IPS DF 4.7 (cell line): ENCODE measurements at regions not wholly inside any gene's neighbourhood (a gene's known extent, or its start where the extent isn't known, plus 50 kb on each side); places are given as distances from the start of the nearest gene placed in this dataset.
"Not testable (repeated sequence)": the region's sequence is repeated elsewhere in the genome, so short reads cannot be mapped to it uniquely, and the experiment has no call there.

Experiments used
- DNase-seq: peaks from one replicate; pipeline ENCODE4 v3.0.0-alpha.2; 2013; ENCODE audit warnings: low spot score; ENCODE audit errors: extremely low read depth

DNA sequence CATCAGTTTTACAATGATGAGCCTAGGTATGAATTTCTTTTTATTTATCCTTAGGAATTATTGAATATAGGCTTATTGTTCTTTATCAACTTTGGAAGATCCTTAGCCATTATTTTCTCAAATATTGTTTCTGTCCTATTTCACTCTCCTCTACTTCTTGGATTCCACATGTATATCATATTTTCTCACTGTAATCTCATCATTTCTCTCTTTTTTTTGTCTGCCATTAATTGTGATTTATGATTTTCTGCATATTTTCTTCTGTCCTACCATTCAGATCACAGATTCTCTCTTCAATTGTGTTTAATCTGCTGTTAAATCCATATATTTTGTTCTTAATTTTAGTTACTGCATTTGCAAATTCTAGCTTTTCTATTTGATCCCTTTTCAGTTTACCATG, 139.8 kb downstream of the ARRDC3 start:
- DNase-seq, result no peak

- DNase-seq, result not testable (repeated sequence)
Measured at GRCh38 chr5:91241460-91241859, 141.7 kb downstream of the ARRDC3 start.

DNA sequence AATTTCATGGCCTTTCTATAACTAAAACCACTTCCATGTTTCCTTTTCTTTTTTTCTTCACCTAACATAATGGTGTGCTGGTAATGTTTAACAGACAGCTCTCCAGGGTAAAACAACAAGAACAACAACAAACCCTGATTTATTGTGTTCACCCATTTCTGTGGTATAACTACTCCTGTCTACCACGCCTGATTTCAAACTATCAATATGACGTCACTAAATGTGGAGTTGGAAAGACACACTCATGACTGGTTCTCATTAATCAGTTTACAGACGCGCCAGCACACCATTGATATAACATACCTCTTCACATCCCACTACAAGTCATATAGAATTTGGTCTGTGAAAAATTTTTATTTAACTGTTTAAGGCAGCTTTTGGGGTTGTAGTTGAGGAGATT, 142.9 kb downstream of the ARRDC3 start:
- DNase-seq, result no peak

DNA sequence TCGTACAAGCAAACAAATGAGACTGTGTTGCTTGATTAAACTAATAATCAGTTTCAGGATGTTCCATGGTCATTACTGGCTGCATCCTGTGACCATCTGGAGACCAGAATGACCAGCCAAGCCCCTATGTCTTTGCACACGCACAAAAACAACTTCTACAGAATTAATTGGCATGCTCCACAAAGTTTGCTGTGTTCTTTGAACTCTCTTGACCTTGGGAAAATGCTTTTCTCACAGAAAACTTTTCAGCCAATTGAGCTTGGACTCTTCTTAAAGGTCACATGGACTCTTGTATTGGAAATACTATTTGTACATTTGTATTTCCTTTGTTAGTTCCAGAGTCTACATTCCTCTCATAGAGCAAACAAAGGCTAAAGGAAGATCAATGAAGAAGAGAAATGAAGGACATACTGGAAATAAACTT, 147.8 kb downstream of the ARRDC3 start:
- no peak for DNase-seq

DNA sequence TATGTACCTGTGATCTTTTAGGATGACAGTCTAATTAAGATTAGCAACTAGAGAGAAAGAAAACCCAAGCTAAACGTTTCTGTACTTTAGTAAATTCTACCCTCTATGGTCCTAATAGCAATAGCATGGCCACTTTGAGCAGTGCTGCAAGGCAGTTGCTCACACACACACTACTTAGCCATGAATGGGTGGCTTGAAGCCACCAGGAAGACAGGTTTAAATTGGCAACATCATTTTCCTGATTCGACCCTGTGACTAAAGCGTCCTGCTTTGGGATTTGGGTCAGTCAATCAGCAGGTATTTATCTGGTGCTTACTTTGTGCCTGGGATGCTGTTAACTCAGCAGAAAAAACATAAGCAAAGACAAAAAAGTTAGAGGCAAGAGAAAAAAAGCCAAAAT, 150.6 kb downstream of the ARRDC3 start:
- no peak for DNase-seq

DNA sequence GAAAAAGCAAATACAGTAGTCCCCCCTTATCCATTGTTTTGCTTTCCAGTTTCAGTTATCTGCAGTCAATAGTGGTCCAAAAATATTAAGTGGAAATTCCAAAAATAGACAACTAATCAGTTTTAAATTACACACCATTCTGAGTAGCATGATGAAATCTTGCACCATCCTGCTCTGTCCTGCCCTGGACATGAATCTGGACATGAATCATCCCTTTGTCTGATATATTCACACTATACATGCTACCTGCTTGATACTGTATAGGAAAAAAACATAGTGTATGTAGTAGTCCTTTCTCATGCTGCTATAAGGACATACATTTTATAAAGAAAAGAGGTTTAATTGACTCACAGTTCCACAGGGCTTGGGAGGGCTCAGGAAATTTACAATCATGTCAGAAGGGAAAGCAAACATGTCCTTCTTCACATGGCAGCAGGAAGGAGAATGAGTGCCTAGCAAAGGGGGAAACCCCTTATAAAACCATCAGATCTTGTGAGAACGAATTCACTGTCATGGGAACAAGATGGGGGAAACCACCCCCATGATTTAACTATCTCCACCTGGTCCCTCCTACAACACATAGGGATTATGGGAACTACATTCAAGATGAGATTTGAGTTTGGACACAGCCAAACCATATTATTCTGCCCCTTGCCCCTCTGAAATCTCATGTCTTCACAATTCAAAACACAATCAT, 153.9 kb downstream of the ARRDC3 start:
- DNase-seq, result no peak

DNA sequence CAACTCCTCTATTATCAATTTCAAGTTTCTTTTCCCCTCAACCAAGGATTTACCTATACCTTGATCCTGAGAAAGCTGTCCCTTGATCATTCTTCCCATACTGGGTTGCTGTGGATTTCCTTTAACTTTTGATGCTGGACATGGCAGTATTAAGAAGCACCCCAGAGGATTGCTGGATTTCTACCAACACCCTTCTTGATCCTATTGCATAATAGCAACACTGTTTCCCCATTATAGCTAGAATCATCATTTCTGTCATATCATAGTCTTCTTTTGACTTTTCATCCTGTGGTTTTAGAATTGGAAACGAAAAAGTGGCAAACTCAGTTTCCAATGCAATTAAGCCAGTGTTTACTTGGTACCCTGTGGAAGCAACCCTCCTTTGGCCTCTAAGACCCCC, 154.9 kb downstream of the ARRDC3 start:
- DNase-seq, result no peak

GRCh38 chr5:91225848-91226686, 157.1 kb downstream of the ARRDC3 start:
- DNase-seq, result peak; percentile 53

- no peak for DNase-seq
Measured at GRCh38 chr5:91224969-91225368, 158.1 kb downstream of the ARRDC3 start.

- DNase-seq, result no peak
Measured at GRCh38 chr5:91224456-91224855, 158.7 kb downstream of the ARRDC3 start.

DNA sequence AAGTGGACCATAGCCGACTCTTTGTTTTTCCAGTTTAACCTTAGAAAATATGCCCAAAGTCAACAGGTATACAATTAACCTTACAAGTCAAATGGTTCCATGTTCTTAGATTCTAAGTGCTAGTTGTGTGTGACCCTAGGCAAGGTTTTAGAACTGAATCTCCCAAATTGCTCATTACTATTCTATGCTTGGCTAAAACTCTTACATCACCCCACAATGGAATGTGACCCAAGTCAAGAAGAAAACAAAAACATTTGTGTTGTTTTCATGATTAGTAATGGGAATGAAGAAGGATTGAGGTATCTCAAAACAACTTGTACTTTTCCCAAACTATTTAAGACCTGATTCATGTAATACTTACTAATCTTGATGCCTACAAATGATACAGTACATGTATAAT, 159.2 kb downstream of the ARRDC3 start:
- no peak for DNase-seq

DNA sequence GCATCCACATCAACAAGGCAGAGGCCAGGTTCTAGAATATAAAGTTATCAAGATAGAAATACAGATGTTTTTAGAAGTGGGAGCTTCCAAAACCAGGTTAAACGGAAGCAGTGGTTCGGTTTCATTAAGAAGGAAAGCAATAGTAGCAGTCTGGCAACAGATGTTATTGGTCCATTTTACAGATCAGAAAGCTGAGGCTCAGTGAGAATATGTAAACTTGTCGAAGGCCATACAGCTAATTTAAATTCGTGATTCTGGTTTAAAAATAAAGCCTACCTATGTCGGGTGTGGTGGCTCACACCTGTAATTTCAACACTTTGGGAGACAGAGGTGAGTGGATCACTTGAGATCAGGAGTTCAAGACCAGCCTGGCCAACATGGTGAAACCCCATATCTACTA, 160.6 kb downstream of the ARRDC3 start:
- DNase-seq, result no peak

DNA sequence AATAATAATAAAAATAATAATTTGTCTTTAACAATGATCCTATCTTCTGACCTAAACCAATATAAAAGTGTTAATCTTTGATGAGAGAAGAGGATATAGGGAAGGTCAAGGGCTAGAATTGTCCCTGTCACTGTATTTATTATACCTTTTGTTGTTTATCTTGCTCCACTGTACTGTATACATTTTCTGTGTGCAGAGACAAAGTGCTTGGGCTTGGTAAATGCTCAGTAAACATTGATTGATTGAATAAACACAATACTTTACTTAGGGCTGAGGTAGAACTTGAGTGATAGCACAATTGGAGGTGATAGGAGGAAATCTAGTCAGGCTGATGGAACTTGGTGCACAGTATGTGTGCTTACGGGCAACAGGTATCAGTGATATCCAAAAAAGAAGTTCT, 161.2 kb downstream of the ARRDC3 start:
- no peak for DNase-seq

- peak; percentile 9 for DNase-seq
Measured at GRCh38 chr5:91219803-91220371, 163.2 kb downstream of the ARRDC3 start.

DNA sequence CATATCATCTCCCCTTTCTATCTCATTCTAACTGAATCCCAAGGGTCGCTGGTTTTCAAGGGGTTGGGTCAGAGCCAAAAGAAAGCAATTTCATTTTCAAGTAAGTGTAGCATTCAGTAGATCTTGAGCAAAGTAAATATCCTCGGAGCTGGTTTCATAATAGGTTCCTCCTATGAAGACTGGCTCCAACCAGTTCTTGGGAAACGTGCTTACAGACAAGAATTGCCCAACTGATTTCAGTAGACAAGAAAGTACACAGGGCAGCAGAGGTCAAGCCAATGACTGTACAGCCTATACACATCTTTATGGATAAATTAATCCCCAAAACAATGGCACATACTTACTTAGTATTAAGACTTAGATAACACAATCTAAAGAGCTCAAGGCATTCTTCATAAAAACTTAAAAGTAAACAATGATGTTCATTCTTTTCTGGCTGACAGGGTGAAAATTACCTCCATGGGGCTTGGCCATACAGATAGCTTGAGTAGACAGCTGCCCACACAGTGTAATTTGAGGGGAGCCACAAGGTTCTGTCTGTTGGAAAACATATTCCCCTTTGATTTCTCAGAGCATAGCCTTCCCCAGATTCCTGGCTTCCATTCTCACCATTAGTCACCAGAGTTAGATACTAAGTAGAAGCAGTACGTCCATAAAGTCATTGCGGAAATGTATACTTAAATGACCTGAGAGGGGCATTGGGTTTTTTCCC, 163.9 kb downstream of the ARRDC3 start:
- DNase-seq, result no peak

GRCh38 chr5:91217859-91218258, 165.3 kb downstream of the ARRDC3 start:
- DNase-seq, result no peak

GRCh38 chr5:91214571-91214970, 168.5 kb downstream of the ARRDC3 start:
- no peak for DNase-seq
